ENCODE measurements at regions not wholly inside any gene's neighbourhood (a gene's known extent, or its start where the extent isn't known, plus 50 kb on each side); places are given as distances from the start of the nearest gene placed in this dataset.
"Not testable (repeated sequence)": the region's sequence is repeated elsewhere in the genome, so short reads cannot be mapped to it uniquely, and the experiment has no call there.

- DNase-seq = no peak
These were observed 181.5 kb downstream of the CWF19L2 start for GRCh38 chr11:107276077-107276476.

GRCh38 chr11:107275632-107276031 lies 182.0 kb downstream of the CWF19L2 start:
- DNase-seq = no peak

GRCh38 chr11:107274138-107274537 lies 183.5 kb downstream of the CWF19L2 start:
- no peak for DNase-seq

- no peak for DNase-seq
These were observed 185.1 kb downstream of the CWF19L2 start for GRCh38 chr11:107272561-107272960.

- DNase-seq = no peak
These were observed 186.2 kb downstream of the CWF19L2 start for GRCh38 chr11:107271425-107271824.

GRCh38 chr11:107268977-107269376 lies 188.6 kb downstream of the CWF19L2 start:
- DNase-seq = no peak

GRCh38 chr11:107266455-107266854 lies 191.2 kb downstream of the CWF19L2 start:
- DNase-seq = no peak

- no peak for DNase-seq
These were observed 192.0 kb downstream of the CWF19L2 start for GRCh38 chr11:107265591-107266121.

- DNase-seq = no peak
These were observed 193.6 kb downstream of the CWF19L2 start for GRCh38 chr11:107263844-107264563.

GRCh38 chr11:107259811-107260221 lies 197.8 kb downstream of the CWF19L2 start:
- DNase-seq = no peak

GRCh38 chr11:107257710-107258109 lies 199.9 kb downstream of the CWF19L2 start:
- no peak for DNase-seq

- DNase-seq = not testable (repeated sequence)
These were observed 204.0 kb downstream of the CWF19L2 start for GRCh38 chr11:107253661-107254060.

- no peak for DNase-seq
These were observed 205.0 kb downstream of the CWF19L2 start for GRCh38 chr11:107252429-107253161.

- no peak for DNase-seq
These were observed 206.3 kb downstream of the CWF19L2 start for GRCh38 chr11:107251298-107251697.

GRCh38 chr11:107250017-107250416 lies 207.6 kb downstream of the CWF19L2 start:
- no peak for DNase-seq

- no peak for DNase-seq
These were observed 208.6 kb downstream of the CWF19L2 start for GRCh38 chr11:107249054-107249453.

- no peak for DNase-seq
These were observed 210.3 kb downstream of the CWF19L2 start for GRCh38 chr11:107247167-107247861.

- DNase-seq = no peak
These were observed 213.7 kb downstream of the CWF19L2 start for GRCh38 chr11:107243929-107244328.

GRCh38 chr11:107232451-107232850 lies 214.2 kb upstream of the GUCY1A2 start:
- no peak for DNase-seq

- DNase-seq = no peak
These were observed 206.6 kb upstream of the GUCY1A2 start for GRCh38 chr11:107224836-107225235.

GRCh38 chr11:107222916-107223460 lies 204.7 kb upstream of the GUCY1A2 start:
- DNase-seq = no peak

- no peak for DNase-seq
These were observed 204.2 kb upstream of the GUCY1A2 start for GRCh38 chr11:107222431-107222830.

- DNase-seq = no peak
These were observed 203.5 kb upstream of the GUCY1A2 start for GRCh38 chr11:107221748-107222285.
